22Rv1 (cell line): ENCODE measurements at regions not wholly inside any gene's neighbourhood (a gene's known extent, or its start where the extent isn't known, plus 50 kb on each side); places are given as distances from the start of the nearest gene placed in this dataset.

Experiments used
- H3K27ac ChIP-seq: fragments of 450-650 bp; 2 replicates; pipeline ENCODE4 v1.5.1; 2017
- ZFX ChIP-seq: fragments of 450-650 bp; IDR thresholded peaks from 2 replicates; pipeline ENCODE4 v1.6.1; 2017; ENCODE audit warnings: antibody characterized with exemption, borderline replicate concordance
- TF ChIP-seq, protein P1 (sequence below): fragments of 450-650 bp; IDR thresholded peaks from 2 replicates; pipeline ENCODE4 v1.5.1; 2017; ENCODE audit warnings: mild to moderate bottlenecking

DNA sequence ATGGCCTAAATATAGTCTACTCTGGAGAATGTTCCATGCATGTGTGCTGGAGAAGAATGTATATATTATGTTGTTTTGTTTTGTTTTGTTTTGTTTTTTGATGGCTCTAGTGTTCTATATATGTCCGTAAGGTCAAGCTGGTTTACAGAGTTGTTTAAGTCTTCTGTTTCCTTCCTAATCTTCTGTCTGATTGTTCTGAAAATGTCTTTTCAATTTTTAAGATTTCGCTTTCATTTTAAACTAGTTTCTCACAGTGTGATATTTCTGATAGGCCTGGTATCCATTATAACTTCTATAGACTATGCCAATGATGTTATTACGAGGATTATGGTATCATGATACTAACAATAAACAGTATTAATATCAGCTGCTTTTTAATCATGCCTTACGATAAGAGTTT, 1126.3 kb upstream of the SORCS1 start:
- TF ChIP-seq, protein P1, sequence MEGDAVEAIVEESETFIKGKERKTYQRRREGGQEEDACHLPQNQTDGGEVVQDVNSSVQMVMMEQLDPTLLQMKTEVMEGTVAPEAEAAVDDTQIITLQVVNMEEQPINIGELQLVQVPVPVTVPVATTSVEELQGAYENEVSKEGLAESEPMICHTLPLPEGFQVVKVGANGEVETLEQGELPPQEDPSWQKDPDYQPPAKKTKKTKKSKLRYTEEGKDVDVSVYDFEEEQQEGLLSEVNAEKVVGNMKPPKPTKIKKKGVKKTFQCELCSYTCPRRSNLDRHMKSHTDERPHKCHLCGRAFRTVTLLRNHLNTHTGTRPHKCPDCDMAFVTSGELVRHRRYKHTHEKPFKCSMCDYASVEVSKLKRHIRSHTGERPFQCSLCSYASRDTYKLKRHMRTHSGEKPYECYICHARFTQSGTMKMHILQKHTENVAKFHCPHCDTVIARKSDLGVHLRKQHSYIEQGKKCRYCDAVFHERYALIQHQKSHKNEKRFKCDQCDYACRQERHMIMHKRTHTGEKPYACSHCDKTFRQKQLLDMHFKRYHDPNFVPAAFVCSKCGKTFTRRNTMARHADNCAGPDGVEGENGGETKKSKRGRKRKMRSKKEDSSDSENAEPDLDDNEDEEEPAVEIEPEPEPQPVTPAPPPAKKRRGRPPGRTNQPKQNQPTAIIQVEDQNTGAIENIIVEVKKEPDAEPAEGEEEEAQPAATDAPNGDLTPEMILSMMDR: no peak
- TF ChIP-seq ZFX: no peak

DNA sequence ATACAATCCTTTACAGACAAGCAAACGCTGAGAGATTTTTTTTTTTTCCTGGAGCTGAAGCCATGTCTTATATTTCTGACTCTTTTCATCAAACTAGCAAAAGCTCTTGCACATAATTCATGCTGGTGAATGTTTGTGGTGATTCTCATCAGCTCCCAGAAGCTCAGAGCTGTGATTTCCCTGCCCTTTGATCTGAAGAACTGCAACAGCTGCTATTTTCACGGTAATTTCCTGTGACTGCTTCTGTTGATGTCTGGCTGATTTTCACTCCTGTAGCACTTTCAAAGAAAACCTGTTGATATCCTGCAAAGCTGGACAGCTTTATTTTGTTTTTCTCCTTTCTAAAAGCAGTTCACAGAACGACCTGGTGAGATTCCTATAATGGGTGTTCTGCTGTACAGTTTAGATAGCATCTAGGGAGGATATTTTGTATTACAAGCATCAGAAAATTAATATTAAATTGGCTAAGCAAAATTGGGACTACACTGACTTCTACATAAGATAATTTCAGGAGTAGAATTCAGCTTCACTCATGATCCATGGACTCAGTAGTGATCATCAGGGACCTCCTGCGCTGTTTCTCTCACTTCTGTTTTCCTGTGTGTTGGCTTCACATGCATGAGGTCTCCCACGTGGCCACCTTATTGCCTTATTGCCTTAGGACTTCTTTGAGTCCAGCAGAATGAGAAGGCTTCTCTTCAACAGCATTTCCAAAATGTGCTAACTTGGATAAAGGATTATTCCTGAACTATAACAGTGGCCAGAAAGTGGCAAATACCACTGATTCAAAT, 1111.6 kb upstream of the SORCS1 start:
- TF ChIP-seq, protein P1: no peak
- TF ChIP-seq ZFX: no peak
- no peak overlapping the region for H3K27ac ChIP-seq

More for the DNA sequence above, 1126.3 kb upstream of the SORCS1 start:
- no peak overlapping the region for H3K27ac ChIP-seq

- no peak overlapping the region for H3K27ac ChIP-seq
- no peak for TF ChIP-seq ZFX
- TF ChIP-seq, protein P1: no peak
These were observed 1095.9 kb upstream of the SORCS1 start for GRCh38 chr10:108260383-108260906.

DNA sequence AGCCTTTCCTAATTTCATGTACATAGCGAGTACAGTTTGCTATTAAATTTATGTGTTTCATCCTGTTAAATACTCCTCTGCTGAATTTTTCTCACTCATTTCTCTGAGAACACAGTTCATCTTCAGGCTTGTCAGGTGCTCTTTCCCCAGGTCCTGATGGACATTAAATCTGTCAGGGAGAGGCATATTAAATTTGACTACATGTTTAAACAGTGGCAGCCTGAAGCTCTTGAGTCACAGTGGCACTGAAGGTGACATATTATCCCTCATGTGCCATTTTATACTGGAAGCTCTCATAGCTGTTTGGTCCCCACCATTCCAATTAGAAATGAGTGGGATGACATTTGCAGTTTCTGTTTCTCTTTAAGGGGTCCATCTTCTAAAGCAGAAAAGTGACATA, 1089.6 kb upstream of the SORCS1 start:
- TF ChIP-seq, protein P1: no peak
- no peak for TF ChIP-seq ZFX
- no peak overlapping the region for H3K27ac ChIP-seq

DNA sequence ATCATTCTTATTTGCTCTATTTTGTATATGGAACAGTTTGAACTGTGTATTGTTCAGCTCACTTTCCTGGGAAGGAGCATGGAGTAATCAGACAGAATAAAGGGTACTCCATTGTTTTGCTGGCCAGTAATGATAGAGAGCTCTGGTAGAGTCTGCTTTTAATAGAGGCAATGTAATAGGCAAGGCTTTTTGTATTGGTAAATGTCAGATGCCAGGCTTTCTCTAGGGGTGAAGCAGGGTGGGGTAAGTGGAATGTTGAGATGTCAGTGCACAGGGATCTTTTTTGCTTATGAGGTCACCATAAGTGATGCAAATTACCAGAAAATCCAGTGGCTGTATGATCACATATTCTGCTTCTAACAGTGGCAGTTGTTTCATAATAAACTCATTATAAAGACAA, 1088.3 kb upstream of the SORCS1 start:
- TF ChIP-seq, protein P1: no peak
- no peak for TF ChIP-seq ZFX
- H3K27ac ChIP-seq: no peak overlapping the region

GRCh38 chr10:108250936-108251620, 1086.6 kb upstream of the SORCS1 start:
- no peak overlapping the region for H3K27ac ChIP-seq
- TF ChIP-seq ZFX: no peak
- TF ChIP-seq, protein P1: no peak

- no peak overlapping the region for H3K27ac ChIP-seq
- TF ChIP-seq ZFX: no peak
- TF ChIP-seq, protein P1: peak; percentile 62
These were observed 1085.4 kb upstream of the SORCS1 start for GRCh38 chr10:108249940-108250339.
